Right forelimb (tissue), 1 donor: ENCODE measurements at regions not wholly inside any gene's neighbourhood (a gene's known extent, or its start where the extent isn't known, plus 50 kb on each side); places are given as distances from the start of the nearest gene placed in this dataset.

Source experiments
- DNase-seq: peaks from one replicate; pipeline ENCODE4 v3.0.0-alpha.2; 2018

DNA sequence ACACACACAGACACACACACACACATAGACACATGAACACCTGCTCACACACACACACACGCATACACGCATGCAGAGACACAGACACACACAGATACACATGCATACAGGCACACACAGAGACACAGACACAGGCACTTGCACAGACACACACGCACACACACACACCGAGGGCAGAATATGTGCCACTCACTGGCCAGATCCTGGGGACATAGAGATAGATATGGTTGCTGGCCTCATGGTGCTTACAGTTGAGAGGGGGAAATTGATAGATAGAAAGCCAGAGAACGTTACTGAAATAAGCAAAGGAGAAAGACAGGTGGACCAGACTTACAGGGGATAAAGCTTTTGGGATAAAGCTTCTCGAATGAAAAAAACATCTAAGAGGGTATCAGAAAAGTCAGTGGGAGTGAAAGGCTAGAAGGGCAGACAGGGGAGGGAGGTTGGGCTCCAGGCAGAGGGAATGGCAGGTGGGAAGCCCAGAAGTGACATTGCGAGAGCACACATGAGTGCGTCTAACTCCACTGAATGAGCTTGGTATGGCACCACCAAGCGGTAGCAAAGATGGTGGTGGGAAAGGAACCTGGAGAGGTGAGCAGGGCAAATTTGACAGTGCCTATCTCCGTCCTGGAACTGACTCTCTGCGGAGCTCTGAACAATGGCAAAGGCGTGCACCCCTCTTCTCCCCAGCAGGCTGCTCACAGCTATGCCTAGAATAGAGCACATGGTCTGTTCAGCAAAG lies 390.1 kb upstream of the TRIB2 start:
- no peak for DNase-seq

DNA sequence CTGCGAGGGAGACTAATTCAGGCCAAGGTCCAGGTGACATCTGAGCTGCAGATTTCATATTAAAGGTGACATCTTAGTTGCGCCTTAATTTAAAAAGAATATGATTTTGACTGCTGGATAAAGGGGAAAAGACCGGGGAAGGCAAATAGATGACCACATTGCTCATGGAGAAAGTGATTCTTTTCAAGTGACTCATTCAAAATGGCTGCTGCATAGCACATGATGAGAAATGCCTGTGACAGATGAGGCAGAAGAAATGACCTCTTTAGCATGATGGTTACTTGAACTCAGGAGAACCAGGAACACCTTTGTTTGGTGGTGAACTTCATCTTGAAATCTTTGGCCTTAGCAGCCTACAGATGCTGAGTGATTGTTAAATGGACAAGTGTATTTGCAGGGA lies 385.8 kb upstream of the TRIB2 start:
- no peak for DNase-seq

DNA sequence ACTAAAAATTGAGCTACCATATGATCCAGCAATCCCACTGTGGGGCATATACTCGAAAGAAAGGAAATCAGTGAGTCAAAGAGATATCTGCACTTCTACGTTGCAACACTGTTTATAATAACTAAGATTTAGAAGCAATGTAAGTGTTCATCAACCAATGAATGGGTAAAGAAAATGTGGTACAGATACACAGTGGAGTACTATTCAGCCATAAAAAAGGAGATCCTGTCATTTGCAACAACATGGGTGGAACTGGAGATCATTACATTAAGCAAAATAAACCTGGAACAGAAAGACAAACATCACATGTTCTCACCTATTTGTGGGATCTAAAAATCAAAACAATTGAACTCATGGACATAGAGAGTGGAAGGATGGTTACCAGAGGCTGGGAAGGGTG lies 385.0 kb upstream of the TRIB2 start:
- DNase-seq = no peak

DNA sequence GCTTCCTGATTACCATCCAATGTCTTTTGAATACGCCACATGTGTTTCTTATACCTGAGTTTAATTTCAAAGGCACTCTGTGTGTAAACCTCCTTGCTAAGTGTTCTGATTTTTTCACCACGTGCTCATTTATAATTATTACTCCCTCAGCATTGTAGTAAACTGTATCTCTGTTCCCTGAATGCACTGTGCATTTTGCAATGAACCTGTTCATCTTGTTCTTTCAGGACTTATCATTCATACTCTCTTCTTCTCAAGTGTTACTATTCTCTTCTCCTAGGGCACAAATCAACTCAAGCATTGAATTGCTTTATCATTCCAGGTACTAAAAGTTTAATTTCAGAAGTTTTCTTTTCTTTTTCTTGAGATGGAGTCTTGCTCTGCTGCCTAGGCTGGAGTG lies 383.4 kb upstream of the TRIB2 start:
- DNase-seq = no peak

DNA sequence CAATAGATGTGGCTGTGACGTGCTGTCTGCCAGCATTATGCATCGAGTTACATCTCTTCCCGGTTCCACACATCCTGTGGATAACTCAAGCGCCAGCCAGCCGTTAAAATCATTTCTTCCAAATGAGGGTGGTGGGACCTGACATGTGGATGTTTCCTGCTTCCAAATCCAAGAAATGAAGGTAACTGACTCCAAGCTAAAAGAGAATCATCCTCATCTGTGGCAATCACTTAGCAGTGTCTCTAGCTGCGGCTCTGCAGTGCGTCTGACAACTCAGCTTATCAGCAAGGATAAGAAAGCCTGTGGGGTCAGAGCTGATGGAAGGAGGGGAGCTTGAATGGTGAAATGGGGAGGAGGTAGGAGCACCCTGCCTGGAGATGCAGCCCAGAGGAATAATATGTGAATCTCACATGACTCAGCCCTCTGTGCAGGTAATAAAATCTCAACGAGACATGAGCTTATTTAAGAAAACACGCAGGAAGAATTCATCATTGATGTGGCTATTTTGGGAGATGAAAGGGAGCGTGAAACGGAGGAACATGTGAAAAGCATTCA lies 382.2 kb upstream of the TRIB2 start:
- DNase-seq = no peak

DNA sequence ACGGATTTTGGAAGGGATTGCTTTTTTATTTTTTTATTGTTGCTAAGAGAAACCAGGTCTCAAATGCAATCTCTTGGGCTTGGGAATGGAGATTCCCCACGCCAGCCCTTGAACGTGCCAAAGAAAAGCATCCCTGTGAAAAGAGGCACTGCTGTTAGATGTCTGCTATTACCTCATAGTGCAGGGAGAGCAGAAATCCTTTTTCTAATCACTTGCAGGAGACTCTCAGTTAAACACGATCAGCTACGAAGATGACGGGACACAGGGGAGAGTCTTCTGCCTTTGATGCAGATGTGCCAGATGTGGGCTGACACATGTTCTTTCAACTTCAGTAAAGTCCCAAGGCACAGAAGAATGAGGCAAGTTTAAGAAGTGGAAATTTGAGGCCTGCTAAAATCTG lies 381.6 kb upstream of the TRIB2 start:
- no peak for DNase-seq

DNA sequence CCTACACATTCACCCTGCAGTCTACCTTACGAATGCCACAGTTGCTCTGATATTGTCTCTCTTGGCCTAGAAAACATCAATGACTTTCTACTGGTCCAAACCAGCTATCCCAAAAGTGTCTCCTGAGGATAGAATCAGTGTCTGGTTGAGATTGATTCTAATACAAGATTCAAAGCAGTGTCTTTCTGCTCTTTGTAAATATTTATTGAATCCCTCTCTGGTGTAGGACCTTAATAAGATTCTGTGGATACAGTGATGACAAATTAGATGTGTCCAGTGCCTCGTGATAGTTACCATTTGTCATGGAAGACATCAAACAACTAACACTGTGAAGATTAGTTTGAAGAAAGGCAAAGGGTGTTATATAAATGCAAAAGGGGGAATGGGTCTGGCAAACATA lies 380.7 kb upstream of the TRIB2 start:
- DNase-seq = no peak

DNA sequence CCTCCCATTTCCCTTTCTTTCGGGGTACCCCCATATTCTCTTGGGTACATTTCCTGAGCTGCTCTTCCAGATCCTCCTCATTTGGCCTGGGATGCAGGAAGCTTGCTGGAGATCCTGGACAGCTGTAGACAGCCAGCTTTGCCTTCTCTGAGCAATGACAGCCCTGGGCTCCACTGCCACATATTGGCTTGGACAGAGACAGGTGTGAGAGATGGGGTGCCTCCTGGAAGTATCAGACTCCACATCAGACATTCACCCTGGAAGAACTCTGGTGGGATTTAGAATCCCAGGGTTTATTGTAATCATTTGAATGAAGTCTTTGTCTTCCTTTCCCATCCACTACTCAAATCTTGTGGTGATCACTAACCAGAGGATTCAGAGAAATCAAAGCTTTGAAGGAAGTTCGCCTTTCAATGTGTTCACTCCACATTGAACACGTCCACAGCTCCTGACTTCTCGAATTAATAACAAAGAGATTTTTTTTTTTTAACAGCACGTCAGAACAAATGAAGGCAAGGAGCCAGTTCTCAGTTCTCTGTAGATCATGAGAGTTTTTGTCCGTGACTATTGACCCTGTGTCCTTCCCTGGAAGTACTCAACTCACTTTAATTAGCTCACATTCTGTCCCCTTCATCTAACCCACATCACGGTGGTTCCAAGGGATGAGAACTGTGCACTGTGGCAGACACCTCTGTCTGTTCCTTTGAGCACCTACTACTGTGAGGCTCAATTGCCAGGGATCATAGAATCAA lies 377.6 kb upstream of the TRIB2 start:
- no peak for DNase-seq

DNA sequence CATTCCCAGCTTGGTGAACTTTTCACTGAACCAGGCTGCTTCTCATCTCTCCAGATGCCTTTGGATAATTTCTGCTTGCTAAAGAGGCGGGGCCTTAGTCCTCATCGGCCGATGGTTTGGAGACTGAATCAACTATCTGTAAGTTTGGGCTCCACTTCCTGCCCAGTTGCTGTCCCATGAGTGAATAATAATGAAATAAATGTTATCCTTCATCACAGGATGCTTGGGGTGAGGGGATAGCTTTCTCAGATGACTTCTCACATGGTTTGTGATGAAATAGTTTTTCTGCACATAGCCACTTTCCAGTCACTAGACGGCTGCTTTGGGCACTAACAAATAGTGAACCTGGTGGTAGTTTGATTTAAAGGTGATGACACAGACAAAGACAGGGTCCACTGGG lies 376.6 kb upstream of the TRIB2 start:
- DNase-seq = no peak

DNA sequence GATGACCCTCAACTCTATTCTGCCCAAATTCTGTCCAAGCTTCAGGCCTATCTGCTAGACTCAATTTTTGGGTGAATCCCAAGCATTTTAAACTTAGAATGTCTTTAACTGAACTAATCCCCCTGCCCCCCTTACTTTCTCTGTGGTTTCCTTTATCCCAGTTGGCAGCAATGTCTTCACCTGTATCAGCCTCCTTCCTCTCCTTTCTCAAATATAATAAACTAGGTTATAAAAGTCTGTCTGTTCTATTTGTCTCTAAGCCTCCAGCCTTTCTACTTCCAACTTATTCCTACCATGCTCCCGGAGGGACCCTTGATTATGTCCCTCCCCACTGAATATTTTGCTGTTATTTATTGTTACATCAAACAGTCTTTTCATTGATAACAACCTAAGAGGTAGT lies 375.5 kb upstream of the TRIB2 start:
- DNase-seq = no peak

DNA sequence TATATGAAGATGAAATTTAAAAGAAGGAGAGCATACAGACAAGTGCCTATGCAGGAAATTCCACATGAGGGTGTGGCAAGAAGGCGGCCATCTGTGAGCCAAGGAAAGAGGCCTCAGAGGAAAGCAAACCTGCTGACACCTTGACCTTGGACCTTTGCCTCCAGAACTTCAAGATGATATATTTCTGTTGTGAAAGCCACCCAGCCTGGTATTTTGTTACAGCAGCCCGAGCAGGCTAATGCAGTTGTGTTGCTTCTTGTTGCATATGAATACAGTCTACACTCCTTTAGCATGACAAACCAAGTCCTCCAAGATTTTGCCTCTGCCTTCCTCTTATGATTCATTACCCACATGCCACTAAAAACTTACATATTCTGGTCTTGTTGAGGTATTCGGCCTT lies 374.8 kb upstream of the TRIB2 start:
- no peak for DNase-seq

DNA sequence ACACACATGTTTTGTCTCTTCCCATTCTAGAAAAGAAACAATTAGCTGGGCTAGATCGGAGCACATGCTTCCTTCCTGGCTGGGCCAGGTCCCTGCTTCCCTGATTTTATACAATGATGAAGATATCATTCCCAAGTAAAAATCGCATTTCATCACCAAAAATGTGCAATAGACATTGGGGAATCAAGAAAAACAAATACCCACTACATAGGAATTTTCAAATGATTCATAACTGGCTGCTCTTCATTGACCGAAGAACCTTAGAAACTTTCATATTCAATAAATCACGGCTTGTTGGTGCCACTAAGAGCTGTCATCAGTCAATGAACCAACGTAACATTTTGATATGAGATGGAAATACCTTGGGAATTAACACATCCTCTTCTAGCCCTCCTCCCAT lies 373.6 kb upstream of the TRIB2 start:
- DNase-seq = no peak

DNA sequence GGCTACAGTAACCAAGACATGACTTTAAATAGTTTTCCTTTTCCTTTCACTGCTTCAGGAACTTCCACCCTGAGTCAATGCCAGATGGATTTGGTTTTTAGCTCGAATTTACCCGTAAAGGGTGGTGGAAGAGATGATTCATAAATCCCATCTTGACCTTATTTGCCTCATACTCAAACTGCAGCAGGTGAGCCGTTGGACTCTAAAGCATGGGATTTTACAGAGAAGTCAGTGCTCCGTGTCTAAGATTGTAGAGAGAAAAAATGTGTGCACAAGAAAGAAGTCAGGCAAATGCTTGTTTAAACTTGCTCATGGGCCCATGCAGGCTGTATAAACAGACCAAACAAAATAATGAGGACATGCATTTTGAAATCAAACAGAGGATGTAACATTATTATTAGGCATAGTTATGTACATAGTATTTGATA lies 369.7 kb upstream of the TRIB2 start:
- no peak for DNase-seq

DNA sequence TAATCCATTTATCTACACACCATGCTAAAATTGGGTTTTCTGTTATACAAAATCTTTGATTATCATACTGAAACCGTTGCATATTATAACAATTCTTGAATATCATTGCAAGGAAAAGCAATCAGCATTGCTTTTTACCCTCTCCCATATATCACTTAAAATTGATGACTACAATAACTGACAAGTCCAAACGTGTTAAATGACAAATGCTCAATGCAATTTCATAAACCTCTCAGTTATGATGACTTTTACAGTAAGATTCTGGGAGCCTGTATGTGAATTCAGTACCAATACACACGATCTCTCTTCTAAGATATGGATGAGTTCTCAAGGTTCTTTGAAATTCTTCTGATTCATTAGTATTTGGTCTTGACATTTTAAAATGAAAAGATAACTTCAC lies 368.5 kb upstream of the TRIB2 start:
- DNase-seq = no peak

DNA sequence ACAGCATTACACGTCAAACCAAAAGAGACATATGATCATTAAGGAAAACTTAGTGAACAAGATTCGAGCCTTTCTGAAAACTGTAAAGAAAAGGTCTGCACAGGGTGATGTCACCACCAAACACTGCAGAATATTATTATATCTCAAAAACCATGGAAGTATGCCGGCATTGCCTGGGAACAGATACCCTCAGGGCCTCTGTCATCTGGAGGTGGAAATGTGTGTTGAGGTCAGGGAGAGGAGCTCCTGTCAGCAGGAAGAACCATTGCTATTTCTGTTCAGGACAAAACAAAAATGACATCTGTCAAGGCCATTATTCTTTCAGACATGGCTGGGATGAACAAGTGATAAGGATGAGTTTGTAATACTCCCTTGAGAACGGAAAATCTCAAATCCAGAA lies 365.9 kb upstream of the TRIB2 start:
- DNase-seq = no peak

DNA sequence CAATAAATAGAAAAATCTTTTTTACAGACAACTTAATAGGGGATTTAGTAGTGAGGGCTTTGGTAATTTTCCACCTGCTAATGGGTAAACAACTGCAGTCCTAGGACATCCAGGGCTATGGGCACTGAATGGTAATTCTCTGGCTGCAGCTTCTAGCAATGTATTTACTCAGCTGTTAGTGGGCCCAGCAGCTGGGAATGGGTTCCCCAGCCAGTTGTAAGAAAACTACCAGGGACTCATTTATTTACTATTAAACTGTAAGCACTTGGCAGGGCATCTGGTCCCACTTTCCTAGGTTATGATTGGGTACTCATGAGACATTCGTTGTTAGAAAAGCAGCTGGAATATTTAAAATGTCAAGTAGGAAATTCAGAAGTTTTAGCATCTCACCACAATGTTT lies 363.8 kb upstream of the TRIB2 start:
- peak; percentile 48 for DNase-seq

DNA sequence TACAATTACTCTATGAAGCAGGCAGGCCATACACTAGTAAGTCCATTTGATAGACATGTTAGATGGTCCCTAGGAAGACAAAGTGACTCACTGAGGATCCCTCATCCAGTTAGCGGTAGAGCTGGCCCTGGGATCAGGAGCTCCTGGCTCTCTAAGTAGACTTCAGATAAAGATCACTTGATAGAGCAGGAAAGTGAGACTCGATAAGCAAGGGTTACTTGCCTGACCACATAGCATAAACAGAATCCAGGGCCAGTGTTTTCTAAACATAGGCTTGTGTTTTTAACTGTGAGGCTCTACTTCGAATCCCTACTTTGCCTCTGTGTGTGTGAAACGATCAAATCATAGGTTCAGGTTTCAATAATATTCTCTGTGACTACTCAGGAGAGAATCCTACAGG lies 355.2 kb upstream of the TRIB2 start:
- DNase-seq = no peak

DNA sequence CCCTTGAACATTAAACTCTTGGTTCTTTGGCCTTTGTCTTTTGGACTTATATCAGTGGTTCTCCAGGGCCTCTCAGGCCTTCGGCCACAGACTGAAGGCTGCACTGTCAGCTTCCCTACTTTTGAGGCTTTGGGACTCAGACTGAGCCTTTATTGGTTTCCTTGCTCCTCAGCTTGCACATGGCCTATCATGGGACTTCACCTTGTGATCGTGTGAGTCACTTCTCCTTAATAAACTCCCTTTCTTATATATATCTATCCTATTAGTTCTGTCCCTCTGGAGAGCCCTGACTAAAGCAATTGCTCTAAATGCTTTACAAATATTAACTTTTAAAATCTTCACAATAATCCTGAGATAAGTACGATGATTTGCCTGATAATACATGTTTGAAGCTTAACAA lies 353.6 kb upstream of the TRIB2 start:
- DNase-seq = no peak

DNA sequence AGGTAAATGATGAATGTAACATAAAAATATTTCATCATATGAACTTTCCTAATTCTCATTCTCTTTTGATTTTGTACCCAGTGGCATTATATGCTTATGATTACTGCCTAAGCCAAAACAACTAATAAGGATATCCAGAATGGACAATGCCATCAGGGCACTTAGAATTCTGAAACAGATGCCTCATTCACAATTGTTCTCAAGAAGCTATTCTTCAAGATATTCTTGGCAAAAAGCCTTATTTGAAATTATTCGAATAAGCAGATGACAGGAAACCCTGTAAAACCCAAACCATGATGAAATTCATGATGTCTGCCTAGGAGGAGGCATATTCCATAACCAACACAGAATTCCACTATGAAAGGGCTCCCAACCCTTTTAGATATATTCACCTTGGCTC lies 353.2 kb upstream of the TRIB2 start:
- DNase-seq = no peak

DNA sequence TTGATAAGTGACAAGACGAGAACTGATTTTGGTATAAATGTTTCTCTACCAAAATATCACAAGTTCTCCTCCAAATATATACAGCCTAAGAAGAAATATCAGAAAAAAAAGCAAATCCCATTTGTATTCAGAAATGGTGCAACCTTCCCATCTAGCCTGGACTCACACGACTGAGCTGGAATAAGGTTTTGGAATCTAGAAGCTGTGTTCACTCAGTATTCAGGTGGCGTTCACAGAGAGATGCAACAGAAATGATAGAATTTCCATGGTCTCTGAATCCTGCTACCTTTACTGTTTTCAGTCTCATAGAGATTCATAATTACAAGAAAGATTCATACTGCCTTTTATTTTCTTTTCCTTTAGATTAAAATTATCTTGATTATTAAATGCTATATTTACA lies 347.2 kb upstream of the TRIB2 start:
- no peak for DNase-seq

DNA sequence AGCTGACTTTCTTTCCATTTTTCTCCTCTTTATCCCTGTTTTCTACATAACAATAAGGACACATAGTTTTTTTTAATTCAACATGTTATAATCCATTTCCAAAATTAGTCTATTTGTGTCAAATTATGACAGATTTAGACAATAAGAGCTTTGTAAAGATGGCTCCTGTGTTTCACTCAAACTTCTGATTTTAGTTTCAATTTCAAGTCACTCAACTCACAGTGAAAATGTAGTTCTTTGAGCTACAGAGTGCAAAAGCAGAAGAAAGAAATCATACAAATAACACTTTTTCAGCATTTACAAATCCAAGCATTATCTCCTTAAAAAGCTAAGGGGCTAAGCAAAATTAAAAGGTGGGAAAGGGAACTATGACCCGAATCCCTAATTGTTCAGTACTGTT lies 340.7 kb upstream of the TRIB2 start:
- DNase-seq = no peak

DNA sequence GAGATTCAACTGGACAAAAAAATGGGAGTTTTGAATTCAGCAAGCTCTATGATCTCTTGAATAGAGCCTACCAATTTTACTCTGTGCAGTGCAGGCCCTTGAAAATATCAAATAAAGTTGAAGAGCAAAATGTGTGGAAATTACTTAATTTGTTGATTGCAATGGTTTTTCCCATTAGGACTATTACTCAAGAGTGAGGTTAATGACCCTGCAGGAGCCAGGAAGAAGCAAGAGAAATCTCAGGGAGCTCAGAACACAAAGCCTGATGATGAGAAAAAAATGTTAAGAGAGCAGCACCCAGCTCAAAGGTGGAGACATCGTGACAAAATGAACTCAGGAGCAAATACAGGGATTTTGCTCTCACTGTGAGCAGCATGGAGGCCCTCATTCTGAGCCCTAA lies 337.6 kb upstream of the TRIB2 start:
- DNase-seq = no peak

DNA sequence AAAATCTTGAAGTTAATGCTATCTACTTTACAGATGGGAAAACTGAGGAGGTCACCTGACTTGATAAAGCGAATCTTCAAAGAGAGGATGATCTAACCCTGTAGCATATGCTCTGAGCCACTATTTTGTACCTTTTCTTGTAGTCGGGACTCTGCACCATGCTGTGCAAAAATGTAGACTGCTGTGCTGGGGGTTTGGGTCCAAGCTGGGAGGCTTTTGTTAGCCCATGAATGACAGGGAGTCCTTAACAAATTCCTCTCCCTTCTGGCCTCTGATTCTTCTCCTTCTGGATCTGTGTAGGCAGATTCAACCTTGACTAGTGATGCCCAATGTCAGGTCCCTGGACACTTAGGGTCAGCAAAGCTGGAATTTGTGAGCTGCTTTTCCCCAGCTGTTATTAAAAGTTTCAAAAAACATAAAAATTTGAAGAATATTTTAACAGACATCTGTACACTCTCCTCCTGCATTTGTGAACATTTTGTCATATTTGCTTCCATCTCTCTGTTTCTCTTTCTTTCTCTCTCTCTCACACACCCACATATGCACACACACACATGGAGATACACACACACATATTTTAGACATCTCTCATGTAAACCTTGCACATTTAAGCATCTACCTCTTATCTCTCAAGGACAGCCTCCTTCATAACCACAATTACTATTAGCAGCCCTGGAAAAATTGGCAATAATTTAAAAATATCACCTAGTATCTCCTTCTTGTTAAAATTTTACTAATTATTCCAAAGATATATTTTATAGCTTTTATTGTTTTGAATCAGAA lies 335.0 kb upstream of the TRIB2 start:
- no peak for DNase-seq

DNA sequence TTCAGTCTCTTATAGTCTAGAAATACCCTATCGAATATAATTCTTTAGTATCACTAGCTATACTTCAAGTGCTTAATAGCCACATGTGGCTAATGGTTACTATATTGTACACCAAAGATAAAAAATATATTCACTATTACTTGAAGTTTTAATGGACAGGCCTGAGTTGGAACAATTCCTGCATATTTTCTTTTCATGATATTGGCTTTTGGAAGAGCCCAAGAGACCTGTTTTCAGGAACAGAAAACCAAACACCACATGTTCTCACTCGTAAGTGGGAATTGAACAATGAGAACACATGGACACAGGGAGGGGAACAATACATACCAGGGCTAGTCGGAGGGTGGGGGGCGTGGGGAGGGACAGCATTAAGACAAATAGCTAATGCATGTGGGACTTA lies 334.4 kb upstream of the TRIB2 start:
- DNase-seq = no peak
